ENCODE measurements at regions not wholly inside any gene's neighbourhood (a gene's known extent, or its start where the extent isn't known, plus 50 kb on each side); places are given as distances from the start of the nearest gene placed in this dataset.
"Not testable (repeated sequence)": the region's sequence is repeated elsewhere in the genome, so short reads cannot be mapped to it uniquely, and the experiment has no call there.

GRCh38 chr21:31609081-31609480 is 50.4 kb upstream of the SOD1 start:
- no peak for DNase-seq

- DNase-seq = no peak
Observed at GRCh38 chr21:31607791-31608190, 51.7 kb upstream of the SOD1 start.

GRCh38 chr21:31606081-31606874 is 53.2 kb upstream of the SOD1 start:
- no peak for DNase-seq

- peak; percentile 66 for DNase-seq
Observed at GRCh38 chr21:31604591-31605190, 54.8 kb upstream of the SOD1 start.

GRCh38 chr21:31599563-31599962 is 59.9 kb upstream of the SOD1 start:
- no peak for DNase-seq

GRCh38 chr21:31599013-31599412 is 60.5 kb upstream of the SOD1 start:
- DNase-seq = no peak

GRCh38 chr21:31597683-31598082 is 61.8 kb upstream of the SOD1 start:
- no peak for DNase-seq

GRCh38 chr21:31596055-31596454 is 63.4 kb upstream of the SOD1 start:
- no peak for DNase-seq

GRCh38 chr21:31594726-31595125 is 64.8 kb upstream of the SOD1 start:
- DNase-seq = no peak

- DNase-seq = no peak
Observed at GRCh38 chr21:31594279-31594678, 65.2 kb upstream of the SOD1 start.

GRCh38 chr21:31592963-31593560 is 66.4 kb upstream of the SOD1 start:
- no peak for DNase-seq

GRCh38 chr21:31592516-31592915 is 67.0 kb upstream of the SOD1 start:
- no peak for DNase-seq

GRCh38 chr21:31589820-31590219 is 69.7 kb upstream of the SOD1 start:
- no peak for DNase-seq

GRCh38 chr21:31586118-31586517 is 73.4 kb upstream of the SOD1 start:
- DNase-seq = no peak

GRCh38 chr21:31583937-31584336 is 75.6 kb upstream of the SOD1 start:
- not testable (repeated sequence) for DNase-seq

- DNase-seq = no peak
Observed at GRCh38 chr21:31583498-31583897, 76.0 kb upstream of the SOD1 start.

- no peak for DNase-seq
Observed at GRCh38 chr21:31580866-31581276, 78.6 kb upstream of the SOD1 start.

- no peak for DNase-seq
Observed at GRCh38 chr21:31577271-31577670, 82.2 kb upstream of the SOD1 start.

GRCh38 chr21:31576428-31576827 is 83.1 kb upstream of the SOD1 start:
- no peak for DNase-seq

- DNase-seq = no peak
Observed at GRCh38 chr21:31573217-31573616, 86.3 kb upstream of the SOD1 start.

GRCh38 chr21:31571879-31572278 is 87.6 kb upstream of the SOD1 start:
- no peak for DNase-seq

GRCh38 chr21:31570824-31571566 is 88.5 kb upstream of the SOD1 start:
- no peak for DNase-seq

- DNase-seq = no peak
Observed at GRCh38 chr21:31566611-31567010, 92.9 kb upstream of the SOD1 start.

GRCh38 chr21:31566064-31566463 is 93.4 kb upstream of the SOD1 start:
- no peak for DNase-seq

All from kidney glomerular epithelial cell (primary cell).